ENCODE measurements at regions not wholly inside any gene's neighbourhood (a gene's known extent, or its start where the extent isn't known, plus 50 kb on each side); places are given as distances from the start of the nearest gene placed in this dataset.

- no peak for TF ChIP-seq USF2 (IDR thresholded peaks at IDR 0.05; ENCODE audit: low read depth, low read length)
- TF ChIP-seq POLR2A (IDR thresholded peaks at IDR 0.05; ENCODE audit: low read depth, low read length) = no peak
Observed at GRCh38 chr5:15365070-15365469, 134.9 kb upstream of the FBXL7 start.

Data from IMR-90 (cell line).